HG03457 (cell line): ENCODE measurements at regions not wholly inside any gene's neighbourhood (a gene's known extent, or its start where the extent isn't known, plus 50 kb on each side); places are given as distances from the start of the nearest gene placed in this dataset.

ENCODE experiments used
- ATAC-seq: cut with Tn5 transposase; IDR thresholded peaks from one replicate; pipeline ENCODE4 v1.9.1; 2021; ENCODE audit warnings: moderate number of reproducible peaks; ENCODE audit not compliant: unreplicated experiment

GRCh38 chr21:16708101-16708835 lies 804.6 kb upstream of the CXADR start:
- ATAC-seq = no peak

GRCh38 chr21:16709866-16710550 lies 802.8 kb upstream of the CXADR start:
- no peak for ATAC-seq

GRCh38 chr21:16711757-16712156 lies 801.1 kb upstream of the CXADR start:
- no peak for ATAC-seq

- ATAC-seq = no peak
Observed at GRCh38 chr21:16713331-16714117, 799.3 kb upstream of the CXADR start.

- ATAC-seq = no peak
Observed at GRCh38 chr21:16740511-16740910, 772.3 kb upstream of the CXADR start.

- ATAC-seq = no peak
Observed at GRCh38 chr21:16741141-16741665, 771.6 kb upstream of the CXADR start.

- ATAC-seq = no peak
Observed at GRCh38 chr21:16742131-16742641, 770.7 kb upstream of the CXADR start.

GRCh38 chr21:16742741-16743140 lies 770.1 kb upstream of the CXADR start:
- no peak for ATAC-seq

- no peak for ATAC-seq
Observed at GRCh38 chr21:16743317-16743716, 769.5 kb upstream of the CXADR start.

GRCh38 chr21:16750926-16751325 lies 761.9 kb upstream of the CXADR start:
- no peak for ATAC-seq

- ATAC-seq = no peak
Observed at GRCh38 chr21:16751695-16752474, 761.0 kb upstream of the CXADR start.

- ATAC-seq = no peak
Observed at GRCh38 chr21:16752475-16752857, 760.4 kb upstream of the CXADR start.

GRCh38 chr21:16755061-16755460 lies 757.8 kb upstream of the CXADR start:
- no peak for ATAC-seq

- ATAC-seq = no peak
Observed at GRCh38 chr21:16767201-16767600, 745.6 kb upstream of the CXADR start.

GRCh38 chr21:16768096-16768495 lies 744.7 kb upstream of the CXADR start:
- no peak for ATAC-seq

- no peak for ATAC-seq
Observed at GRCh38 chr21:16770266-16770665, 742.6 kb upstream of the CXADR start.

- no peak for ATAC-seq
Observed at GRCh38 chr21:16773206-16773605, 739.6 kb upstream of the CXADR start.

- ATAC-seq = no peak
Observed at GRCh38 chr21:16775076-16775475, 737.8 kb upstream of the CXADR start.

GRCh38 chr21:16777041-16777720 lies 735.7 kb upstream of the CXADR start:
- ATAC-seq = no peak

- ATAC-seq = no peak
Observed at GRCh38 chr21:16788584-16788983, 724.3 kb upstream of the CXADR start.
